Ectodermal cell (in vitro differentiated cells): ENCODE measurements at regions not wholly inside any gene's neighbourhood (a gene's known extent, or its start where the extent isn't known, plus 50 kb on each side); places are given as distances from the start of the nearest gene placed in this dataset.

ENCODE experiments used
- H3K27ac ChIP-seq: 2 replicates; pipeline ENCODE4 v1.7.0; 2013; ENCODE audit warnings: mild to moderate bottlenecking, low read depth, low read length; ENCODE audit not compliant: insufficient read depth, poor library complexity, severe bottlenecking
- H3K27me3 ChIP-seq: 2 replicates; pipeline ENCODE4 v1.7.0; 2013; ENCODE audit warnings: mild to moderate bottlenecking, low read length; ENCODE audit not compliant: insufficient read depth, control insufficient read depth, poor library complexity, severe bottlenecking
- H3K36me3 ChIP-seq: one replicate; pipeline ENCODE4 v1.7.0; 2013; ENCODE audit warnings: low read length; ENCODE audit not compliant: control insufficient read depth, insufficient read depth
- H3K4me1 ChIP-seq: one replicate; pipeline ENCODE4 v1.7.0; 2013; ENCODE audit warnings: low read length; ENCODE audit not compliant: control insufficient read depth, insufficient read depth
- H3K4me3 ChIP-seq: 2 replicates; pipeline ENCODE4 v1.7.0; 2013; ENCODE audit warnings: low read depth, low read length, control low read depth; ENCODE audit not compliant: insufficient read depth
- H3K9me3 ChIP-seq: 2 replicates; pipeline ENCODE4 v1.7.0; 2013; ENCODE audit warnings: mild to moderate bottlenecking, low read length, moderate library complexity; ENCODE audit not compliant: control insufficient read depth
- WGBS, 2 experiments: methylation state at CpG; one replicate each; pipeline ENCODE4 v1.1.7; 2013; ENCODE audit warnings: missing lambda C conversion rate in 2 of 2; 5-methylcytosine and 5-hydroxymethylcytosine counted together

DNA sequence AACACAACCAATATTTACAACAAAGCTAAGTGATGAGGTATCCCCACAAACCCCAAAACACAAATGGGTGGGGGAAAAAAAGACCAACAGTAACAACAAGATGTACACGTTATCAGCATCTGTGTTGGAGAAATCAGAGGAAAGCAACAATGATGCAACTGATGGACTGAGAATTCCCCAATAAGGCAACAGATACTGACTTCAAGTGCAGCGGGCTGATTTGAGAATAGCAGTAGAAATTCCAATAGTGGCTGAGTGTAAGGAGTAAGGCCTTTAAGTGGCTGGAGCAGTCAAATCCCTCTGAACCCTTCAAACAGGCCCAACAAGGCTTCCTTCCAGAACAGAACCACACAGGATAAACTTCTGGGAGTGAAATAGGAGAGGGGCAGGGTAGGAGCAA, 97.6 kb downstream of the TM2D1 start:
- no peaks in the 10 kb centered on the region for H3K36me3 ChIP-seq
- no peaks in the 10 kb centered on the region for H3K27me3 ChIP-seq
- no peaks in the 10 kb centered on the region for H3K4me1 ChIP-seq
- no peak overlapping the region for H3K4me3 ChIP-seq
- no peak overlapping the region for H3K27ac ChIP-seq
- WGBS, 2 experiments: 93 to 95% methylated on average over 2 of the region's 2 CpGs
- H3K9me3 ChIP-seq: no peaks in the 10 kb centered on the region

DNA sequence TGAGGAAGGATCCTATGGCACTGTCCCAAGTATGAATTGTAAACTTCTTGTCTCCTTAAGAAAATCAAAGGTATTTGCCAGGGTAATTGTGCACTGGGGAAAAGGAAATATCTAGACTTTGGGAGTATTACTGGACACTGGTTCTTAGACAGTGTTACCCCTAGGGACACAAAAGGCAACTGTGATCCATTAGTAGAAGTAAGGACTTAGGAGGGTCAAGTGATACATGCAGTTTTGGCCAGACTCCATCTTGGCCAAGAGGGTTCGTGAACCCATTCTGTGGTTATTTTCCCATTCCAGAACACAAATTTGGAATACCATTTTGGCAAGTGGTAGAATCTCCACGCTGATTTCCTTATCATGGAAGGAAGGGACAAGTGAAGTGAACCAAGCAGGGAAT, 98.1 kb downstream of the TM2D1 start:
- Histone ChIP-seq H3K4me3 (no peak overlapping the region), H3K36me3 (no peaks in the 10 kb centered on the region), H3K9me3 (no peaks in the 10 kb centered on the region), H3K4me1 (no peaks in the 10 kb centered on the region), H3K27me3 (no peaks in the 10 kb centered on the region), H3K27ac (no peak overlapping the region)
- 92% methylated on average over 2 of the region's 2 CpGs for WGBS, 2 experiments

- 89 to 96% methylated on average over 2 of the region's 2 CpGs for WGBS, 2 experiments
- no peak overlapping the region for H3K4me3 ChIP-seq
- H3K27me3 ChIP-seq: no peaks in the 10 kb centered on the region
- no peaks in the 10 kb centered on the region for H3K4me1 ChIP-seq
- H3K36me3 ChIP-seq: no peaks in the 10 kb centered on the region
- H3K27ac ChIP-seq: no peak overlapping the region
- no peaks in the 10 kb centered on the region for H3K9me3 ChIP-seq
Measured at GRCh38 chr1:61623852-61624251, 101.1 kb downstream of the TM2D1 start.

DNA sequence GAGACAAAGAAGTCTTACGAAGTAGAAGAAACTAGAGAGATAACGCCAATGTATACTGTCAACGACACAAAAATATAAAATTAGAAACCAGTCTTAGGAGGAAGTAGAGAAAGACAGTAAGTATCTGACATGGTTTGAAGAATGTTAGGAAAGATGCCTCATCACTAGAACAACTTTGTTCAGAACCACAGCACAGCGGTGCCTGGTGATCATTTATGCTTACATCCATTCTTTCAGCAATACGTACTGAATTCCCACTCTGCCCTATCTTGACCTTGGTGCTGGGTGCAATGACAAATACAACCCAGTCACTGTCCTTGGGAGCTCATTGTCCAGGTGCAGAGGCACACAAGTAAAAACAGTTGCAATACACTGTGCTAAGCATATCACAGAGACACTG, 104.4 kb downstream of the TM2D1 start:
- H3K4me3 ChIP-seq: no peak overlapping the region
- WGBS, 2 experiments: 95 to 99% methylated on average over 5 of the region's 5 CpGs
- no peaks in the 10 kb centered on the region for H3K36me3 ChIP-seq
- H3K27ac ChIP-seq: no peak overlapping the region
- H3K9me3 ChIP-seq: no peaks in the 10 kb centered on the region
- no peaks in the 10 kb centered on the region for H3K27me3 ChIP-seq
- no peaks in the 10 kb centered on the region for H3K4me1 ChIP-seq

- Histone ChIP-seq H3K9me3 (no peaks in the 10 kb centered on the region), H3K27ac (no peak overlapping the region), H3K4me3 (no peak overlapping the region), H3K36me3 (no peaks in the 10 kb centered on the region), H3K4me1 (no peaks in the 10 kb centered on the region), H3K27me3 (no peaks in the 10 kb centered on the region)
- WGBS, 2 experiments: 83 to 85% methylated on average over 7 of the region's 7 CpGs
Measured at GRCh38 chr1:61618755-61619154, 106.2 kb downstream of the TM2D1 start.

DNA sequence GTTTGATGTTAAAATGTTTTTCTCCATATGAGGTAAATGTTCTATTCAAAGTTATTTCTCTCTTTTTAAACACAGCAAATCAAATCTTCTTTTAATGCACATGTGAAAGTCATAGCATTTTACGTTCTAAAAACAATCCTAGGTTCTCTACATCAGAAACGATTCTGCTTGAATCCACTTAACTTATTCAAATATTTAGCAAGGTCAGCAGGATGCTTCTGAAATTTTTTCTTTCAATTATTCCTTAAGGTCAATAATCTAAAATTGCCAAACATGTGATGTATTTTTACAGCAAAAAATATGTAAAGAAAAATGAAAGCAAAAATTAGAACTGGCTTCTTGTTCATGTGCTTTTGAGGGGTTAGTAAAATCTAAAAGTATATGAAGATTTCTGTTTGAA, 106.7 kb downstream of the TM2D1 start:
- WGBS, 2 experiments: 91 to 93% methylated on average over 2 of the region's 2 CpGs
- Histone ChIP-seq H3K36me3 (no peaks in the 10 kb centered on the region), H3K27ac (no peak overlapping the region)

DNA sequence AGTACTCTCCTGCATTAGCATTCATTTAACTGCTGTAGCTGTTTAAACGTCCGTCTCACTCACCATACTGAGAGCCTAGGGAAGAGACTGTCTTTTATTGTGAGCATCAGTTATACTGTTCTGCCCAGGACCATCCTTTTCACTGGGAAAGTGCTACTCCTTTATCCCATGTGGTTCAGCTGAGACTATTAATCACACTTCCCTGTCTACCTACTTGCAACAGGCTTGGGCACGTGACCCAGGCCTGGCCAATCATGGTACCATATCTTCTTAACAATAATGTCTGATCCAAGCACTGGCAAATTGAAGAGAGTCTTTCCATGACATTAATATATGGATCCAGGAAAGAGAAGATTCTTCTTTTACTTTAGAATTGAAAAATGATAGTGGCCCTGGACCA, 108.1 kb downstream of the TM2D1 start:
- H3K9me3 ChIP-seq: no peaks in the 10 kb centered on the region
- WGBS, 2 experiments: 89 to 93% methylated on average over 3 of the region's 3 CpGs
- H3K36me3 ChIP-seq: no peaks in the 10 kb centered on the region
- H3K27me3 ChIP-seq: no peaks in the 10 kb centered on the region
- H3K27ac ChIP-seq: no peak overlapping the region
- no peaks in the 10 kb centered on the region for H3K4me1 ChIP-seq
- H3K4me3 ChIP-seq: no peak overlapping the region

More for the DNA sequence above, 106.7 kb downstream of the TM2D1 start:
- H3K4me3 ChIP-seq: no peak overlapping the region
- no peaks in the 10 kb centered on the region for H3K9me3 ChIP-seq
- no peaks in the 10 kb centered on the region for H3K27me3 ChIP-seq
- H3K4me1 ChIP-seq: no peaks in the 10 kb centered on the region

- WGBS, 2 experiments: 92 to 97% methylated on average over 3 of the region's 3 CpGs
- no peak overlapping the region for H3K4me3 ChIP-seq
- no peaks in the 10 kb centered on the region for H3K36me3 ChIP-seq
- H3K27ac ChIP-seq: no peak overlapping the region
- H3K9me3 ChIP-seq: no peaks in the 10 kb centered on the region
- no peaks in the 10 kb centered on the region for H3K27me3 ChIP-seq
- no peaks in the 10 kb centered on the region for H3K4me1 ChIP-seq
Measured at GRCh38 chr1:61612602-61613001, 112.3 kb downstream of the TM2D1 start.

GRCh38 chr1:61609040-61609439, 115.9 kb downstream of the TM2D1 start:
- Histone ChIP-seq H3K4me3 (no peak overlapping the region), H3K36me3 (no peaks in the 10 kb centered on the region), H3K9me3 (no peaks in the 10 kb centered on the region), H3K4me1 (no peaks in the 10 kb centered on the region), H3K27ac (no peak overlapping the region), H3K27me3 (no peaks in the 10 kb centered on the region)
- 93 to 94% methylated on average over 3 of the region's 3 CpGs for WGBS, 2 experiments

DNA sequence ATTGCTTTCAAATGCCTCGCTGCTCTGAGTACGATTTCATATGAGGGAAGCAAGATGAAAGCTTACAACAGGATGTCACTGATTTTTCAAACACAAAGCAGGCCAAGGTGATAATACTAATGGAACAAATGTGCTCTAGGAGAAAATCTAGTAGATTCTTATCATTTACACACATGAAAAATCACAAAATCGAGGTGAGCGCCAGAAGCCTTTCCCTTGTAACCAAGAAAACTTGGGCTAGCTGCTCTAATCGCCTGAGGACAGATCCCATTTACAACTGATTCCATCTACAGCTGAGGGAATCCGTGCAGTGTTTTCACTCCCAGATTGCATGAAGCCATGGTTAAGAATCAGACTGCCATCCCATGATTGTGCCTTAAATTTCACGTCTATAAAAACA, 117.5 kb downstream of the TM2D1 start:
- Histone ChIP-seq H3K4me1 (no peaks in the 10 kb centered on the region), H3K4me3 (no peak overlapping the region), H3K36me3 (no peaks in the 10 kb centered on the region), H3K27ac (no peak overlapping the region), H3K9me3 (no peaks in the 10 kb centered on the region), H3K27me3 (no peaks in the 10 kb centered on the region)
- WGBS, 2 experiments: 88 to 91% methylated on average over 6 of the region's 7 CpGs
